RWPE1 (cell line): ENCODE measurements at regions not wholly inside any gene's neighbourhood (a gene's known extent, or its start where the extent isn't known, plus 50 kb on each side); places are given as distances from the start of the nearest gene placed in this dataset.

ENCODE experiments used
- CTCF ChIA-PET: fragments of 350-600 bp; sonication (Branson Sonifier 250); formaldehyde crosslinking; extraction: SDS; loops from one replicate; lab custom pipeline; 2021; lab: Yijun Ruan, JAX
- POLR2A ChIA-PET: fragments of 400-600 bp; formaldehyde crosslinking; extraction: SDS; loops from one replicate; lab custom pipeline; 2020; ENCODE audit warnings: antibody characterized with exemption; ENCODE audit not compliant: low non-redundant PET; lab: Yijun Ruan, JAX
- DNase-seq: peaks from one replicate; pipeline ENCODE4 v3.0.0; 2012; ENCODE audit warnings: low spot score
- H3K27ac ChIP-seq: fragments of 450-650 bp; 2 replicates; pipeline ENCODE4 v1.5.1; 2017
- TF ChIP-seq, protein P1 (sequence below): fragments of 450-650 bp; conservative IDR thresholded peaks from 2 replicates; pipeline ENCODE4 v1.5.1; 2017; ENCODE audit warnings: low read depth, mild to moderate bottlenecking

- TF ChIP-seq, protein P1, sequence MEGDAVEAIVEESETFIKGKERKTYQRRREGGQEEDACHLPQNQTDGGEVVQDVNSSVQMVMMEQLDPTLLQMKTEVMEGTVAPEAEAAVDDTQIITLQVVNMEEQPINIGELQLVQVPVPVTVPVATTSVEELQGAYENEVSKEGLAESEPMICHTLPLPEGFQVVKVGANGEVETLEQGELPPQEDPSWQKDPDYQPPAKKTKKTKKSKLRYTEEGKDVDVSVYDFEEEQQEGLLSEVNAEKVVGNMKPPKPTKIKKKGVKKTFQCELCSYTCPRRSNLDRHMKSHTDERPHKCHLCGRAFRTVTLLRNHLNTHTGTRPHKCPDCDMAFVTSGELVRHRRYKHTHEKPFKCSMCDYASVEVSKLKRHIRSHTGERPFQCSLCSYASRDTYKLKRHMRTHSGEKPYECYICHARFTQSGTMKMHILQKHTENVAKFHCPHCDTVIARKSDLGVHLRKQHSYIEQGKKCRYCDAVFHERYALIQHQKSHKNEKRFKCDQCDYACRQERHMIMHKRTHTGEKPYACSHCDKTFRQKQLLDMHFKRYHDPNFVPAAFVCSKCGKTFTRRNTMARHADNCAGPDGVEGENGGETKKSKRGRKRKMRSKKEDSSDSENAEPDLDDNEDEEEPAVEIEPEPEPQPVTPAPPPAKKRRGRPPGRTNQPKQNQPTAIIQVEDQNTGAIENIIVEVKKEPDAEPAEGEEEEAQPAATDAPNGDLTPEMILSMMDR: no peak
- ChIA-PET POLR2A (no interaction called here), CTCF (interaction anchor here (0.5 to 0.7 kb wide), 3 partner anchors 17 to 903 kb away, joined by 3 read pairs; no protein-coding TSS in a partner anchor)
- no peak overlapping the region for H3K27ac ChIP-seq
- DNase-seq: no peak
These were observed 435.4 kb upstream of the ATP11B start for GRCh38 chr3:182357928-182358327.

GRCh38 chr3:182364323-182364722 lies 429.0 kb upstream of the ATP11B start:
- peak overlapping the region; percentile 98 for H3K27ac ChIP-seq
- DNase-seq: no peak
- ChIA-PET CTCF (interaction anchor here (0.7 kb wide), 1 partner anchor 33 kb away, joined by 3 read pairs; no protein-coding TSS in a partner anchor), POLR2A (no interaction called here)
- TF ChIP-seq, protein P1: no peak

DNA sequence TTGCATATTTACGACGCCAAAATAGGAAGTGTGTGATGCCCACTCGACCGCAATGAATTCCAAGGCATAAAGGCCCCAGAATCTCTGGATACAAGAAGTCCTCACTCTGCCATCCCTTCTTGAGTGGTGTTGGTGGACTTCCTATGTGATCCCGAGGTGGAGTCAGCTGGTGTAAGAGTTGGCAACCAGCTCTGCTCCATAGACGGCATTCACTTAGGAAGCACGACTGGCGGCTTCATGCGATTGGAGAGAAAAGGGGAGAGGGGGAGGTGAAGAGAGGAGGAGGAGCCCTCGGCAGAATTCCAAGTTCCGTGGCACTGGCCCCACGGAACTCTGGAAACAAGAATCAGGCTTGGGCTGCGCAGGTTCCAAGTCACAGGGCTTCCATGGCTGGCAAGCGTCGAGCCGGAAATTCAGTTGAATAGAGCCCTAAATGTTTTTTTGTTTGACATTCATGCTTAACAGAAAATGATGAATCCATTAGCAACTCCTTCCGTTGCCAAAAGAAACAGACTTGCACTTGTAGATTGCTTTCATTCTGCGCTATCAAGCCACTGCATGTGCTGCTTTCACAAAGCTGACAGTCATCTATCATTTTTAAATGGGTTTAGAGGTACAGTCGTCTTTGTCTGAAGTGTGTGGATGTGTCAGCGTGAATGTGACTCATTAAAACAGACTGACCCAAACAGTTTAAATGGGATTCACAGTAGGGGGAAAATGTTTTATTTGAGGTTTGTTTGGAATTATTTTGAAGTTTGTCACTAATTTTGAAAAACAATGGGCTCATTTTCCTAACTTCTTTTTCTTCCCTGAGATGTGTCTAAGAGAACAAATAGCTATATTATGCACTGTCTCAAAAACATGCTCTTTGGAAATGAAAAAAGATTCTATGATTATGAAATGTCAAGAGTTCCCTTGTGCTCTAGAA lies 428.3 kb upstream of the ATP11B start:
- peak; percentile 78 for DNase-seq
- peak overlapping the region; percentile 98 for H3K27ac ChIP-seq
- POLR2A ChIA-PET: no interaction called here
- CTCF ChIA-PET: interaction anchor here (0.6 kb wide), 1 partner anchor 389 kb away, joined by 3 read pairs; no protein-coding TSS in a partner anchor
- TF ChIP-seq, protein P1: no peak

GRCh38 chr3:182366746-182367145 lies 426.6 kb upstream of the ATP11B start:
- no peak for DNase-seq
- CTCF ChIA-PET: interaction anchor here (0.6 kb wide), 1 partner anchor 22 kb away, joined by 3 read pairs; no protein-coding TSS in a partner anchor
- POLR2A ChIA-PET: no interaction called here
- TF ChIP-seq, protein P1: no peak
- no peak overlapping the region for H3K27ac ChIP-seq

DNA sequence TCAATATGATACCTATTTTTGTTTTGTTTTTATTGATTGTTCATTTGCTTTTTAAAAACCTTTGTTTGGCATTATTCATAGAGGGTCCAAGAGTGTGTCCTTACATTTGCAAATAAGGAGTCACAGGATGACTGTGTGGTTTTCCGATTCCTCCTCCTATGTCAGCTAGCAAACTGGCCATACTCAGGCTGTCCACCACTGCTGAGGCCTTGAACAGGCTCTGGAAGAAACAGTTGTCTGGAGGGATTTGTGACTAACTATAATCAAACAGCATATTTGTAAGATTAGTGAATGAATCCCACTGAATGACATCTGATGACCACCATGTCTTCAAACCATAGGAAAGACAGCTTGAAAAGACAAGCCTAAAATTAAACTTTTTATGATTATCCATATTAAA lies 423.4 kb upstream of the ATP11B start:
- POLR2A ChIA-PET: no interaction called here
- no peak for DNase-seq
- no peak overlapping the region for H3K27ac ChIP-seq
- TF ChIP-seq, protein P1: no peak
- CTCF ChIA-PET: interaction anchor here (0.6 kb wide), 1 partner anchor 1081 kb away, joined by 3 read pairs; no protein-coding TSS in a partner anchor

DNA sequence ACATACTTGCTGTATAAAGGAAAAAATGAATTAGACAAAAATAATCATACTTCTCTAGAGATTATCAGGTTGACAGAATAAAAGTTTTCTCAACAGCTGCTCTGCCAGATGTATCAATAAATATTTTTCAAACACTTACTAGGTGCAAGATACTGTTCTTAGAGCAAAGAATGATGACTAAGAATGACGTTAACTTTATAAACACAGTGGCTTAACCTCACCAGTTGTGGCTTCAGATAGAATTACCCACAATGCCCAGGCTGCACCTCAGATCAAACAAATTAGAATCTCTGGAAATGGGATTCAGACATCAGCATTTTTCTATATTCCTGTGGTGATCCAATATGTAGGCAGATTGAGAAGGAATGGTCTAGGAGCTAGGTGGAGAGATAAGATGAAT lies 422.4 kb upstream of the ATP11B start:
- TF ChIP-seq, protein P1: no peak
- H3K27ac ChIP-seq: no peak overlapping the region
- peak; percentile 50 for DNase-seq
- CTCF ChIA-PET: no interaction called here
- POLR2A ChIA-PET: no interaction called here
